Endothelial cell of hepatic sinusoid (primary cell): ENCODE measurements at regions not wholly inside any gene's neighbourhood (a gene's known extent, or its start where the extent isn't known, plus 50 kb on each side); places are given as distances from the start of the nearest gene placed in this dataset.

Experiments used
- in situ Hi-C: cut with HindIII; loops from 2 replicates; pipeline ENCODE4 v1.10.0; 2017; ENCODE audit warnings: low sequenced_read_pairs

GRCh38 chr9:87084407-87084806 is 137.1 kb upstream of the GAS1 start:
- in situ Hi-C loops = no loop called here

DNA sequence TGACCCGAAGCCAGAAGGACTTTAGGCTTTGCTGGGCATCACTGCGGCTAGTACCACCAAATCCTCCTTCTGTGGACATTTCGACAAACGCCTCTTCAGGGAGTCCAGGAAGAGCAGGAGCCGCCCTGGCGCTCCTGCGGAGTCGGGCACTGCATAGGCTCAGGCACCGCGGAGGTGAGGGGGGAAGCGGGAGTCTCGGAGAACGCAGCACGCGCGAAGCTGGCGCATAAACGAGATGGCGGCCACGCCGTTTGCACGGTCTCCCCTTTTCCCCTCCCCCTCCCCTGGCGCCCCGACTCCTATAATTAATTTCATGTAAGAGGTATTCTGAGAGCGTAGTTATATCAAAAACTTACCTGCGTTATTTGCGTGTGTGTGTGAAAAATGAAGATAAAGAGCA is 137.8 kb upstream of the GAS1 start:
- in situ Hi-C loops = no loop called here

DNA sequence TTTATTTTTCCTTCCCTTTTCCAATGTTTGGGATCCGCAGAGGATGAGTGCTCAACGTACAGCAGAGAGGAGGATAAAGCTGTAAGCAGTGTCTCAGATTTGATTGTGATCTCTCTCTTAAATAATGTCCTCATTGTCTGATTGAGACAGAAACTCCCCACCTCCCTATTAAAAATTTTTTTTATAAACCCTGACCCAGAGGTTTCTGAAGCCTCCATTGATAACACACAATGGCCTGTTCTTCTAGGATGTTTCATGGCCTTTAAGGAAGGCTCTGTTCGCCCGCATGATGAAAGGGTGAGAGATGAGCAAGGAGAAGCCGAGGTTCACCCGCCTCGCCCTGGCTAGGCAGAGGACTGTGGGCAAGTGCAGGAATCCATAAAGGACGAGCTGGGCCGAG is 138.2 kb upstream of the GAS1 start:
- in situ Hi-C loops = no loop called here

GRCh38 chr9:87086221-87086818 is 139.0 kb upstream of the GAS1 start:
- in situ Hi-C loops = no loop called here

GRCh38 chr9:87087197-87087596 is 139.9 kb upstream of the GAS1 start:
- in situ Hi-C loops = no loop called here

GRCh38 chr9:87088192-87088591 is 140.9 kb upstream of the GAS1 start:
- in situ Hi-C loops = no loop called here

- in situ Hi-C loops = no loop called here
Measured at GRCh38 chr9:87088621-87089365, 141.5 kb upstream of the GAS1 start.

DNA sequence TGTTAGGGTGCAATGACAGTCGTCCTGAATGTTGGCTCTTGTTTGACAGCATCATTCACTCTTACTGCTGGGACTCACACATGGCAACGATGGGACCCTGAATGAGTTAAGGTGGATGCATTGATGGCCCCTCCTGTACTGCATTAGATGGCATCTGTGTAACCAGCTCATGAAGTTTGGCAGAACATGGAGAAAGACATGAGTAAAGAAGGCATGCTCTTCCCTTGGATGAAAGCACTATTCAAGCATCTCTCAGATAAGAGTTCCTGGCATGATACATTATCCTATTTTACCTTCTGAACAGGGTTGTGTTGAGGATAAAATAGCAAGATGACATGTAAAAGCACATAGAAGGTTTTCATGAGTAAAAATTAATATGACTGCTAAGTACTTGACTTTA is 142.2 kb upstream of the GAS1 start:
- in situ Hi-C loops = no loop called here

DNA sequence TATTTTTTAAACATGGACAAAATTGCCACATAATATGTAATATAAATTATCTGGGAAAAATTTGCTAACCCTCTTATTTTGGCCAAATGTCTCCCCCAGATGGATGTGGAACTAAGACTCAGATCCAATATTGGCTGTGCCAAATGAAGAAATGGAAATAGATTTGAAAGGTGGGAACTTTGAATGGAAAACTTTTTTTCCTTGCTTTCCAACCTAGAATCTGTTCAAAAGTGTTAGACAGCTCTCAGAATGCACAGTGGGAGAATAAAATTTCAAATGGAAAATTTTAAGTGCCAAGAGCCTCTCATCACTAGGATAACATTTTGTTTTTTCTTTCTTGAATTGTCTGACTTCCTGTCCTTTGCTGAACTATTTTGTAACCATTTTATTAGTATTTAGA is 142.6 kb upstream of the GAS1 start:
- in situ Hi-C loops = no loop called here

DNA sequence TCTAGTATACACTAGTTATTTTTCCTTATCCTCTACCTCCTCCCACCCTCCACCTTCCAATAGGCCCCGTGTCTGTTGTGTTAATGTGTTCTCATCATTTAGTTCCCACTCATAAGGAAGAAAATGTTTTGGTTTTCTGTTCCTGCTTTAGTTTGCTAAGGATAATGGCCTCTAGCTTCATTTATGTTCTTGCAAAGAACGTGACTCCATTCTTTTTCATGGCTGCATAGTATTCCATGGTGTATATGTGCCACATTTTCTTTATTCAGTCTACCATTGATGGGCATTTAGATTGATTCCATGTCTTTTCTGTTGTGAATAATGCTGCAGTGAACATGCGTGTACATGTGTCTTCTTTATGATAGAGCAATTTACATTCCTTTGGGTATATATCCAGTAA is 146.5 kb upstream of the GAS1 start:
- in situ Hi-C loops = no loop called here

GRCh38 chr9:87095951-87096350 is 148.6 kb upstream of the GAS1 start:
- in situ Hi-C loops = no loop called here

DNA sequence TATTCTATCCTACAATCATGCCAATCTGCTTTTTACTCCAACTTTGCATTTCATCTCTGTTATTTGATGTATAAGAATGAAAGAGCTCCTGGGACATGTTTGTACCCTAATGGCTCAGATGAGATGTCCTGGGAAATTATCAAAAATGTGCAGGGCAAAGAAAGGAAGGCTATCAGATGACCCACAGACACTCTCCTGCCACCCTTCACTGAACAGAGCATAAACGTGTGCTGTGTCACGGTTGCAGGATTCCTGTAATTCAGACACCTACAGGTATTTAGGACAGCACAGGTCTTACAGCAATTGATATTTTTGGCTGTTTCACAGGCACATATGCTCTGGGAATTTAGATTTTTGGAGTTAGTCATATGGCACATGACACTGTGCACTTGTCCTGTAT is 149.2 kb upstream of the GAS1 start:
- in situ Hi-C loops = no loop called here

- in situ Hi-C loops = no loop called here
Measured at GRCh38 chr9:87097238-87097637, 149.9 kb upstream of the GAS1 start.

DNA sequence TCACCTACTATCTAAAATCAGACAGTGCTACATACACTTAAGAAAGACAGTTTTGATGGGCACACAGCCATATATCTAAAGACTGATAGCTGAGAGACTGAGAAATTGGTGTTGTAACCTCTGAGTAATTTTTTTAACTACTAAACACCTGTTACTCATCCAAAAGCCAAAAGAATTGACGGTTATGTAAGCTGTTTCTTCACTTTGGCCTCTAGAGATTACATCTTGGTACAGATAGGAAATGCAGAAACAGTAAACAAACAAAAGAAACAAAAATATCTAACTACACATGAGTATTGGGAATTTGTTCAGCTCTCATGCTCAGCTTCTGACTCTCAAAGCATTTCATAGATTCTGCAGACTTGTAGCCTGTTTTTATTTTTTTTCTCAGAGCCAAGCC is 152.1 kb upstream of the GAS1 start:
- in situ Hi-C loops = no loop called here

GRCh38 chr9:87100001-87100400 is 152.7 kb upstream of the GAS1 start:
- in situ Hi-C loops = no loop called here

GRCh38 chr9:87102126-87102525 is 154.8 kb upstream of the GAS1 start:
- in situ Hi-C loops = no loop called here

DNA sequence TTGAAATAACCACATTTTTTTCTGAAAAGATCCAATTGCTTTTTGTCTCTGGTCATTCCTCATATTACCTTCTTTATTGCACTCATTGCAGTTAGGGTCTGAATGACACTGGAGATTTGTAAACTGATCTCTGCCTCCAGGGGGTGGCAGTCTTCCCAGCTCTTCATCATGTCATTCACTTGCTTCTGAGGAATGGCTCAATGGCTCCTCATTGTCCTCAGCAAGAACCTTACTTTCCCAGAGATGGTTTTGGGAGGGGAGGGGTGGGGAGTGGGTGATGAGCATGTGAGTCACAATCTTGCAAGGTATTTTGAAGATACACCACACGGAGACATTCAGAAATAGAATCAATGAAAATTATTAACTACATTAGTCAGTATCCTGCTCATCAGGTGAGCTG is 159.8 kb upstream of the GAS1 start:
- in situ Hi-C loops = no loop called here

GRCh38 chr9:87108661-87109060 is 161.4 kb upstream of the GAS1 start:
- in situ Hi-C loops = no loop called here

DNA sequence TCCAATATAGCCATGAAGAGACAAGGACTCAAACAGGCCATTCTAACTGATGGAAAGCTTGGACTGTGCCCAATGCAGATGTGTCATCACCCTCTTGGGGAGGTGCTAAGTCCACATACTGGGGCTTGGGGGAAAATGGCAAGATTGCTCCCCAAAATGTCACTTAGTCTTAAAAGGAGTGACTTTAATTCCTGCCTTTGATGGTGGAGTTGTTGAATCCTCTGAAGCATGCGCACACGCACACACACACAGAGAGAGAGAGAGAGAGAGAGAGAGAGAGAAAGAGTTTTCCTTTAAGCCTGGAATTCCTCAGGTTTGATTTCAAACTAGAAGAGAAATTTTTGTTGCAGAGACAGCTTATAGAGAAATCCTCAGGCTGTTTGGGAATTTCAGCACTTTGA is 161.9 kb upstream of the GAS1 start:
- in situ Hi-C loops = no loop called here

- in situ Hi-C loops = no loop called here
Measured at GRCh38 chr9:87109851-87110250, 162.5 kb upstream of the GAS1 start.

DNA sequence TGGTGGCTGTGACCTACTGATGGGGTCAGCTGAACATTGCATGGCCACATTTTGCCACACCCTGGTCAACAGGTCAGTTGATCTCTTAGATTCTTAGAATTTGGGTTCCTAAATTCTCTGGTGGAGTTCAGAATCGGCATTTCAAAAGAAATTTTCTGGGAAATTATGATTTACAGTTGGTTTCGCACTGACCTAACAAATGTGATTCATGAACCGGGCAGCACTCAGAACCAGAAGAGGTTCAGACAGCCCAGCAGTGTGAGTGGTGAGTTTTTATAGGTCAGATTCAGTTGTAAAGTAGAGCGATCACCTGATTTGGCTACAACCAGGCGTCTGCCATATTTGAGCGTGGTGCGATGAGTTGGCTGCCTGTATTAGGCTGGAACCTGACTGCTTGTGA is 163.7 kb upstream of the GAS1 start:
- in situ Hi-C loops = no loop called here

GRCh38 chr9:87112656-87113055 is 165.3 kb upstream of the GAS1 start:
- in situ Hi-C loops = no loop called here

DNA sequence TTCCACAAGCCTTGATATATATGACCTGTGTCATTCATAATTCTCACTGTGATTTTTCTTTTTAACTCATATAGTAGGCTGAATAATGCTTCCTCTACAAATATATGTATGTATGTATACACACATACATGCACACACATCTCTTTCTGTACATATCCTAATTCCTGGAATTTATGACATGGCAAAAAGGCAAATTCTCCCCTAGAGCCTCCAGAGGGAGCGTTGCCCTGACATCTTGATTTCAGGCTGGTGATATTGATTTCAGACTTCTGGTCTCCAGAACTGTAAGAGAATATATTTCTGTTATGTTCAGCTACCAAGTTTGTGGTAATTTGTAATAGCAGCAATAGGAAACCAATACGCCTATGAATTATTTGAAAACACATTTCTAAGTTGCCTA is 166.6 kb upstream of the GAS1 start:
- in situ Hi-C loops = no loop called here
